Heart left ventricle (tissue), 13 donors: ENCODE measurements at regions not wholly inside any gene's neighbourhood (a gene's known extent, or its start where the extent isn't known, plus 50 kb on each side); places are given as distances from the start of the nearest gene placed in this dataset.

Experiments
- CTCF ChIP-seq, 12 donors: fragments of 200-600 bp; sonication (generic) in 4 of 12; IDR thresholded peaks; one replicate each; pipeline versions ENCODE4 v1.5.0 to v1.8.0; 2018 to 2022; ENCODE audit warnings: antibody characterized with exemption in 12 of 12, mild to moderate bottlenecking in 5 of 12
- POLR2A ChIP-seq, 2 donors: fragments of 450-650 bp; IDR thresholded peaks; one replicate each; pipeline ENCODE4 v1.6.1; 2017; ENCODE audit warnings: antibody characterized with exemption in 2 of 2, mild to moderate bottlenecking in 2 of 2, moderate library complexity in 2 of 2
- donor health status: ischemic (EF 13 %, LVEDD 7.1; RV severe dilation, severe dysfunction).
- donor health status: DM: no; HTN: yes; CAD: no.
- donor health status: DM: no; HTN: no; CAD: no.
- donor health status: ischemic (EF 25% LVEDD 6.9; RV normal size, moderate dysfunction).
- donor health status: ischemic (EF 25% LVEDD 5.7; RV mildly dilated, moderate dysfunction).
- donor health status: ischemic (EF 35%, LVEDD 5.7; RV mildly dilated, moderate dysfunction).
- donor health status: nonischemic (EF 11% LVEDD 7.7; RV severe dilation, severe dysfunction).
- donor health status: DM: yes; HTN: yes; CAD: no.
- donor health status: PGD.
- donor health status: ischemic (EF 29% LVEDD 5.4; RV normal size, mild dysfunction).
- donor health status: nonischemic (EF 23%, LVEDD 6.1; RV moderate dilation, normal function).

GRCh38 chr2:153110486-153110885, 368.1 kb downstream of the RPRM start:
- TF ChIP-seq CTCF (IDR thresholded peaks at IDR 0.05) (no peak), POLR2A (IDR thresholded peaks at IDR 0.05) (no peak)
